ENCODE measurements at regions not wholly inside any gene's neighbourhood (a gene's known extent, or its start where the extent isn't known, plus 50 kb on each side); places are given as distances from the start of the nearest gene placed in this dataset.

DNA sequence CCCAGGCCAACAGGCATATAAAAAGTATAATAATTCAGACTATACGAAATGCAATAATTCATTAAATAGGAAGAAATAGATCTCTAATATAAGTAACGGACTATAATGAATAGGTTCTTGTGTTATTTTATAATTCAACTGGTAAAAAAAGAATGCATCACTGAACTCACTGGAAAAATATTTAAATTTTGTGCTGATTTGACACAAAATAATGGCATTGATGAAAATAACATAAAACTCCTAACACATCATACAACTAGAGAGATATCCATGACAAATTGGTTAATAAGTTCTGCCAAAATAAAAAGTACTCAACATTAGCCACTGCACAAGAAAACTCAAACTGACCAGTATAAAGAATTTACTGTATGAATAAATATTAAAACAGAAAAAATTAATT lies 57.1 kb upstream of the RAB4A start:
- TF ChIP-seq, protein P1, sequence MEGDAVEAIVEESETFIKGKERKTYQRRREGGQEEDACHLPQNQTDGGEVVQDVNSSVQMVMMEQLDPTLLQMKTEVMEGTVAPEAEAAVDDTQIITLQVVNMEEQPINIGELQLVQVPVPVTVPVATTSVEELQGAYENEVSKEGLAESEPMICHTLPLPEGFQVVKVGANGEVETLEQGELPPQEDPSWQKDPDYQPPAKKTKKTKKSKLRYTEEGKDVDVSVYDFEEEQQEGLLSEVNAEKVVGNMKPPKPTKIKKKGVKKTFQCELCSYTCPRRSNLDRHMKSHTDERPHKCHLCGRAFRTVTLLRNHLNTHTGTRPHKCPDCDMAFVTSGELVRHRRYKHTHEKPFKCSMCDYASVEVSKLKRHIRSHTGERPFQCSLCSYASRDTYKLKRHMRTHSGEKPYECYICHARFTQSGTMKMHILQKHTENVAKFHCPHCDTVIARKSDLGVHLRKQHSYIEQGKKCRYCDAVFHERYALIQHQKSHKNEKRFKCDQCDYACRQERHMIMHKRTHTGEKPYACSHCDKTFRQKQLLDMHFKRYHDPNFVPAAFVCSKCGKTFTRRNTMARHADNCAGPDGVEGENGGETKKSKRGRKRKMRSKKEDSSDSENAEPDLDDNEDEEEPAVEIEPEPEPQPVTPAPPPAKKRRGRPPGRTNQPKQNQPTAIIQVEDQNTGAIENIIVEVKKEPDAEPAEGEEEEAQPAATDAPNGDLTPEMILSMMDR (conservative IDR thresholded peaks at IDR 0.05) = no peak
- no peak for DNase-seq (ENCODE audit: low read depth, low spot score)
- Mint-ChIP-seq H3K27me3 (ENCODE audit: low read depth) (no peaks in the 10 kb centered on the region), H3K36me3 (ENCODE audit: low read depth) (no peaks in the 10 kb centered on the region), H3K4me1 (no peaks in the 10 kb centered on the region), H3K4me3 (no peak overlapping the region), H3K9me3 (peaks cover 3% of the 10 kb centered on the region), H3K27ac (ENCODE audit: unreplicated experiment) (no peak overlapping the region)

- H3K27me3 Mint-ChIP-seq (ENCODE audit: low read depth) = no peaks in the 10 kb centered on the region
- H3K27ac Mint-ChIP-seq (ENCODE audit: unreplicated experiment) = no peak overlapping the region
- H3K4me3 Mint-ChIP-seq = no peak overlapping the region
- no peaks in the 10 kb centered on the region for H3K4me1 Mint-ChIP-seq
- DNase-seq (ENCODE audit: low read depth, low spot score) = no peak
- H3K36me3 Mint-ChIP-seq (ENCODE audit: low read depth) = no peaks in the 10 kb centered on the region
- H3K9me3 Mint-ChIP-seq = no peaks in the 10 kb centered on the region
- TF ChIP-seq, protein P1 (conservative IDR thresholded peaks at IDR 0.05) = no peak
These were observed 53.2 kb upstream of the RAB4A start for GRCh38 chr1:229217716-229218115.

- Mint-ChIP-seq H3K36me3 (ENCODE audit: low read depth) (no peaks in the 10 kb centered on the region), H3K27me3 (ENCODE audit: low read depth) (no peaks in the 10 kb centered on the region), H3K27ac (ENCODE audit: unreplicated experiment) (no peak overlapping the region), H3K9me3 (no peaks in the 10 kb centered on the region), H3K4me1 (no peaks in the 10 kb centered on the region), H3K4me3 (no peak overlapping the region)
- TF ChIP-seq, protein P1 (conservative IDR thresholded peaks at IDR 0.05) = no peak
- DNase-seq (ENCODE audit: low read depth, low spot score) = no peak
These were observed 52.3 kb upstream of the RAB4A start for GRCh38 chr1:229218612-229219025.

DNA sequence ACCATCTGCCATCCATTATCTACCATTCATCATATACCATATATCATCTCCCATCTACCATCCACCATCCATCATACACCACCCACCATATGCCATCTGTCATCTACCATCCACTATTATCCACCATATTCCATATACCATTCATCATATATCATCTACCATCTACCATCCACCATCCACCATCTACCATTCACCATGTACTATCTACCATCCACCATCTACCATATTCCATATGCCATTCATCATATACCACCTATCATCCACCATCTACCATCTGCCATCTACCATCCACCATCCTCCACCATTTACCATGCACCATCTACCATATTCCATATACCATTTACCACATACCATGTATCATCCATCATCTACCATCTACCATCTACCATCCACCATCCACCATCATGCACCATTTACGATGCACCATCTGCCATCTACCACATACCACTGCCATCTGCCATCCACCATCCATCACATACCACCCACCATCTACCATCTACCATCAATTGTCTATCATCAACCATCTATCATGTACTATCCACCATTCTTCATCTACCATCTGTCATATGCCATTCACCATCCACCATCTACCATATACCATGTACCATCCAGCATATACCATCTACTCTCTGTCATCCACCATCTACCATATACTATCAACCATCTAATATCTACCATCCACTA lies 50.6 kb upstream of the RAB4A start:
- TF ChIP-seq, protein P1 (conservative IDR thresholded peaks at IDR 0.05) = no peak
- peaks cover 6% of the 10 kb centered on the region for H3K4me1 Mint-ChIP-seq
- H3K9me3 Mint-ChIP-seq = no peaks in the 10 kb centered on the region
- DNase-seq (ENCODE audit: low read depth, low spot score) = no peak
- peaks cover 2% of the 10 kb centered on the region for H3K27me3 Mint-ChIP-seq (ENCODE audit: low read depth)
- H3K27ac Mint-ChIP-seq (ENCODE audit: unreplicated experiment) = no peak overlapping the region
- H3K4me3 Mint-ChIP-seq = no peak overlapping the region
- no peaks in the 10 kb centered on the region for H3K36me3 Mint-ChIP-seq (ENCODE audit: low read depth)

- TF ChIP-seq, protein P1 (conservative IDR thresholded peaks at IDR 0.05) = no peak
- Mint-ChIP-seq H3K36me3 (ENCODE audit: low read depth) (no peaks in the 10 kb centered on the region), H3K27ac (ENCODE audit: unreplicated experiment) (no peak overlapping the region), H3K4me3 (no peak overlapping the region), H3K27me3 (ENCODE audit: low read depth) (peaks cover 2% of the 10 kb centered on the region), H3K9me3 (no peaks in the 10 kb centered on the region), H3K4me1 (peaks cover 7% of the 10 kb centered on the region)
- no peak for DNase-seq (ENCODE audit: low read depth, low spot score)
These were observed 49.5 kb upstream of the RAB4A start for GRCh38 chr1:229221106-229222019.

Data from neural crest cell (in vitro differentiated cells).